B cell (primary cell): ENCODE measurements at regions not wholly inside any gene's neighbourhood (a gene's known extent, or its start where the extent isn't known, plus 50 kb on each side); places are given as distances from the start of the nearest gene placed in this dataset.

ENCODE experiments used
- EZH2 ChIP-seq: IDR thresholded peaks from 2 replicates; pipeline ENCODE4 v1.6.1; 2012; ENCODE audit warnings: borderline replicate concordance, low read depth, mild to moderate bottlenecking, moderate library complexity, low read length; ENCODE audit not compliant: insufficient read depth, poor library complexity, severe bottlenecking
- TF ChIP-seq, protein P1 (sequence below): fragments of 200-600 bp; IDR thresholded peaks from one replicate; pipeline ENCODE4 v1.8.0; 2022; ENCODE audit warnings: antibody characterized with exemption, mild to moderate bottlenecking

DNA sequence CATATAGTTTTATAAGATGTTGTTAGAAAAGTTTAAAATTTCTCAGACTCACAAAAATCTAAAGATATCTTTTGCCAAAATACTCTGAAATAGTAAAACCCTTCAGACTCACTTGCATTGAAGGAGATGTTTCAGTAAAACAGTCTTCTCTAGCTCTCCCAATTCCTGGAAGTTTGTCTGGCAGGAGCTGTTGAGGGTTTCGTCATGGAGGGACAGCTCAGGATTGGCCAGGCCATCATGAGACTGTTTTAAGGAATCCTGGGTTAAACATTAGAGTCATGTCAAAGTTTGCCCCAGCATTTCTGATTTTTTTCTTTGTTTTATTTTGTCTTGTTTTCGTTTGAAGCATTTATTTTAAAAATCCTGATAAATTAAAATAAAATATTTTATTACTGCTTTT, 293.8 kb upstream of the PBX1 start:
- TF ChIP-seq, protein P1, sequence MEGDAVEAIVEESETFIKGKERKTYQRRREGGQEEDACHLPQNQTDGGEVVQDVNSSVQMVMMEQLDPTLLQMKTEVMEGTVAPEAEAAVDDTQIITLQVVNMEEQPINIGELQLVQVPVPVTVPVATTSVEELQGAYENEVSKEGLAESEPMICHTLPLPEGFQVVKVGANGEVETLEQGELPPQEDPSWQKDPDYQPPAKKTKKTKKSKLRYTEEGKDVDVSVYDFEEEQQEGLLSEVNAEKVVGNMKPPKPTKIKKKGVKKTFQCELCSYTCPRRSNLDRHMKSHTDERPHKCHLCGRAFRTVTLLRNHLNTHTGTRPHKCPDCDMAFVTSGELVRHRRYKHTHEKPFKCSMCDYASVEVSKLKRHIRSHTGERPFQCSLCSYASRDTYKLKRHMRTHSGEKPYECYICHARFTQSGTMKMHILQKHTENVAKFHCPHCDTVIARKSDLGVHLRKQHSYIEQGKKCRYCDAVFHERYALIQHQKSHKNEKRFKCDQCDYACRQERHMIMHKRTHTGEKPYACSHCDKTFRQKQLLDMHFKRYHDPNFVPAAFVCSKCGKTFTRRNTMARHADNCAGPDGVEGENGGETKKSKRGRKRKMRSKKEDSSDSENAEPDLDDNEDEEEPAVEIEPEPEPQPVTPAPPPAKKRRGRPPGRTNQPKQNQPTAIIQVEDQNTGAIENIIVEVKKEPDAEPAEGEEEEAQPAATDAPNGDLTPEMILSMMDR = no peak
- no peak for TF ChIP-seq EZH2
